ENCODE measurements at regions not wholly inside any gene's neighbourhood (a gene's known extent, or its start where the extent isn't known, plus 50 kb on each side); places are given as distances from the start of the nearest gene placed in this dataset.
"Not testable (repeated sequence)": the region's sequence is repeated elsewhere in the genome, so short reads cannot be mapped to it uniquely, and the experiment has no call there.

GRCh38 chrX:25442499-25442898, 426.7 kb upstream of the ARX start:
- no peak for DNase-seq

- no peak for DNase-seq
Measured at GRCh38 chrX:25433307-25433706, 417.5 kb upstream of the ARX start.

- DNase-seq: no peak
Measured at GRCh38 chrX:25432396-25432795, 416.6 kb upstream of the ARX start.

- no peak for DNase-seq
Measured at GRCh38 chrX:25427873-25428555, 412.2 kb upstream of the ARX start.

- not testable (repeated sequence) for DNase-seq
Measured at GRCh38 chrX:25404163-25404562, 388.4 kb upstream of the ARX start.

GRCh38 chrX:25389266-25389665, 373.5 kb upstream of the ARX start:
- no peak for DNase-seq

GRCh38 chrX:25383196-25383595, 367.4 kb upstream of the ARX start:
- no peak for DNase-seq

GRCh38 chrX:25356456-25356855, 340.7 kb upstream of the ARX start:
- no peak for DNase-seq

- no peak for DNase-seq
Measured at GRCh38 chrX:25344161-25344936, 328.6 kb upstream of the ARX start.

- DNase-seq: no peak
Measured at GRCh38 chrX:25343060-25343459, 327.3 kb upstream of the ARX start.

GRCh38 chrX:25337841-25338240, 322.1 kb upstream of the ARX start:
- DNase-seq: no peak

- DNase-seq: no peak
Measured at GRCh38 chrX:25300994-25301393, 285.2 kb upstream of the ARX start.

GRCh38 chrX:25296850-25297249, 281.1 kb upstream of the ARX start:
- no peak for DNase-seq

- no peak for DNase-seq
Measured at GRCh38 chrX:25295466-25295865, 279.7 kb upstream of the ARX start.

GRCh38 chrX:25290132-25290531, 274.4 kb upstream of the ARX start:
- DNase-seq: no peak

GRCh38 chrX:25288676-25289075, 272.9 kb upstream of the ARX start:
- no peak for DNase-seq

- no peak for DNase-seq
Measured at GRCh38 chrX:25287521-25287920, 271.8 kb upstream of the ARX start.

- no peak for DNase-seq
Measured at GRCh38 chrX:25285598-25285997, 269.8 kb upstream of the ARX start.

GRCh38 chrX:25279510-25279909, 263.7 kb upstream of the ARX start:
- DNase-seq: no peak

GRCh38 chrX:25278341-25278740, 262.6 kb upstream of the ARX start:
- DNase-seq: no peak

- DNase-seq: no peak
Measured at GRCh38 chrX:25277574-25277973, 261.8 kb upstream of the ARX start.

GRCh38 chrX:25275159-25275558, 259.4 kb upstream of the ARX start:
- no peak for DNase-seq

- DNase-seq: no peak
Measured at GRCh38 chrX:25241461-25241860, 225.7 kb upstream of the ARX start.

GRCh38 chrX:25226151-25226550, 210.4 kb upstream of the ARX start:
- DNase-seq: no peak

GRCh38 chrX:25219480-25219879, 203.7 kb upstream of the ARX start:
- no peak for DNase-seq

Measured in stimulated activated CD8-positive, alpha-beta memory T cell treated with anti-CD3 and anti-CD28 coated beads, Interleukin-4, amount 100 ng/mL, for 48 hours (primary cell).